Renal pelvis (tissue), 1 donor: ENCODE measurements at regions not wholly inside any gene's neighbourhood (a gene's known extent, or its start where the extent isn't known, plus 50 kb on each side); places are given as distances from the start of the nearest gene placed in this dataset.

Experiments used
- DNase-seq: peaks from one replicate; pipeline ENCODE4 v3.0.0-alpha.2; 2013

GRCh38 chr1:90201467-90202358 is 206.8 kb downstream of the ZNF326 start:
- DNase-seq: no peak

DNA sequence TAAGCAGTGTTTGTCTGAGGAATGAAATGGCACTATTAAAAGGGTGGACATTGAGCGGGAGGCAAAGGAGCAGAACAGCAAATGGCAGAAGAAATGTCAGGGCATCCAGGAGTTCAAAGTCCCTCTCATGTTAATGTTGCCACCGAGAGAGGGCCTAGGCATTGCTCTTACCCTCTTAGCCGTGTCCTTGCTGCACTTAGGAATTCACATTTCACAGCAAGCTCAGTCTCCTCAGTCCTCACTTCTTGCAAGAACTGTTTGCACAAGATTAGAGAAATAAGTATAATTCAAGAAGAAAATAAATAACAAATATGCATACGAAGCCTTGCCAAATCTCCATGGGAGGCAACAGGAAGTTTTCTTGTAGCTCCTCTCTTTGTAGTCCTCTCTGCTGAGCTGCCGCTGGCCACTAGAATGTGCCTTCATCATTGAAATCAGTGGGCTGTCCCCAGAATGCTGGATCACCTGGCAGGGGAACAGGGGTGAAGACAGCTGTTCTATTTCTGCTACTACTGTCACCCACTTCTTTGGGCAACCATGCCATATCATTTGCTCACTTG is 205.8 kb downstream of the ZNF326 start:
- DNase-seq: no peak

GRCh38 chr1:90198616-90199332 is 203.9 kb downstream of the ZNF326 start:
- no peak for DNase-seq

DNA sequence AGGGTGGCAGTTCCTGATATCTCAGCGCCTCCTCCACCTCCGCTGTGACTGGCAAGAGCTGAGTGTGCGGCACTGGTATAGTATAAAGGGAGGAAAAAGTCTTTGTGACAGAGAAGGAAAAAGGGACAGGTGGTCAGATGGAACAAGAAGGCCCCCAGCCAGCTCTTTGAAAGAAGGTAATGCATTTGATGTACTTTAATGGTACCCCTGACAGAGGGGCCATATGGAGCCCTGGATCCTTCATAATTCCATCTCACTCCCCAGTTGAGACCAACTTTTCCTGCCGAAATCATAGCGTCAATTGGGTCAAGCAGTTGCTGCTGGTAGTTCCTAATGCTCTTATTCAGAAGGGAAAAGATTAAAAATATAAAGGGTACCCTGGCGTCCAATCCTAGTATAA is 198.2 kb downstream of the ZNF326 start:
- no peak for DNase-seq

DNA sequence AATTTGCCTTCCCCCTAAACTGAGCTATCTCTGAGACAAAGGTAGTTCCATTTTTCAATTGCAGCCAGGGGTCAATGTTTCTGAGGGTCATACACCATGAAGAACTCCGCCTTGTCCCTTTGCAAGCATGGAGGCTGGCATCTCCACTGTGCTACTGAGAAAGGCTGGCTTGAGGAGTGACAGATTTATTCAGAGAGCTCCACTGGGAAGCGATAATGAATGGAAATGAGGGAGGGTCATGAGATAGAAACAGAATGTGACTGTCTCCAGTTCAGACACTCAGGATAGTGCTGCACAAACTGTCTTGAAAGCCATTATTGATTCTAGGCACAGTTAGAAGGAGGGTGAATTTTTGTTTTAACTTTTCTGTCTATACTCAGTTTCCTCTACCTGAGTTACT is 197.5 kb downstream of the ZNF326 start:
- no peak for DNase-seq

DNA sequence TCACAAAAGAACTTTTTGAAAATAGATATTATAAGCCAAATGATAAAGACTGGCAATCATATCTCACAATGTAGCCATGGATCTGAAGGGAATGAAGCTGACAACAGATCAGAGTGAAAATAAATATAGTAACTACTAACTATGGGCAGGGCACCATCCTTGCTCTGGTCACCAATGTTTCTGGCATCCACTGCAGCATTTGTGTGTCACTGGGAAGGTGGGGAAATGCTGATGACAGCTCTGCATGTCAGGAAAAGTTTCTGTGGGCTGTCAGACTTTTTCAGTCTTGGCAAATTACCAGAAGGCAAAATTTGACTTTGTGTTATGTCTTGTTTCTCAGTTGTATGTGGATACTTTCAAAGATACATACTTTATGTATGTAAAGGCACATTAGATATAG is 195.6 kb downstream of the ZNF326 start:
- DNase-seq: no peak

GRCh38 chr1:90189889-90190288 is 195.0 kb downstream of the ZNF326 start:
- no peak for DNase-seq

- no peak for DNase-seq
Measured at GRCh38 chr1:90187323-90187585, 192.3 kb downstream of the ZNF326 start.

- no peak for DNase-seq
Measured at GRCh38 chr1:90186506-90187322, 191.8 kb downstream of the ZNF326 start.

GRCh38 chr1:90176530-90176929 is 181.6 kb downstream of the ZNF326 start:
- DNase-seq: no peak

DNA sequence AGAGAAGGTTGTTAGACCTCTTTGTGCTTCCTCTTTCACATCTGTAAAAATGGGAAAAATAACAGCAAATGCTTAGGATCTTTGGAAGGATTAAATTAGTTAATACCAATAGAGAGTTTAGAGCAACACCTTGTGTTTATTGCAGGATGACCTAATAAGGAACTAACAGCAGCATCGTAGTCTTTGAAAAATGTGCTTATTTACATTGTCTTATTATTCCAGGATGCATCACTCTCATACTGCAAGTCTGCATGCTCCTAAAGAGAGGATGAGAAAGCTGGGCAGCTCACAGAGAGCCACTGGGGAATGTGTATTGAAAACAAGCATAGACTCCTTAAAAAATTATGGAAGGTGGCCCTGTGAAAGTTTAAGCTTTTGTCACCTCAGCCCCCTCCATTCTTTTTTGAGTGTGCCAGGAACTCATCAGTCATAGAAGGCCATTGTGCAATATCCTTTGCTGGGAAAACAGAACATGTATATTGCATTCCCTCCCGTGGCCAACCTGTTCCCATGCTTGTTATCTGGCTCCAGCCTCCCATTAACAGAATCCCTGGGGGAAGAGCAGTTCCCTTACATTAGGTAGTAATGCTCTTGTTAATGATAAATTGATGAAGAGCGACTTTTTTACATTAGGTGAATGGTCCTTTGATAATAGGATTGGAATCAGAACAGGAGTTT is 180.7 kb downstream of the ZNF326 start:
- no peak for DNase-seq

GRCh38 chr1:90174246-90174645 is 179.3 kb downstream of the ZNF326 start:
- no peak for DNase-seq

DNA sequence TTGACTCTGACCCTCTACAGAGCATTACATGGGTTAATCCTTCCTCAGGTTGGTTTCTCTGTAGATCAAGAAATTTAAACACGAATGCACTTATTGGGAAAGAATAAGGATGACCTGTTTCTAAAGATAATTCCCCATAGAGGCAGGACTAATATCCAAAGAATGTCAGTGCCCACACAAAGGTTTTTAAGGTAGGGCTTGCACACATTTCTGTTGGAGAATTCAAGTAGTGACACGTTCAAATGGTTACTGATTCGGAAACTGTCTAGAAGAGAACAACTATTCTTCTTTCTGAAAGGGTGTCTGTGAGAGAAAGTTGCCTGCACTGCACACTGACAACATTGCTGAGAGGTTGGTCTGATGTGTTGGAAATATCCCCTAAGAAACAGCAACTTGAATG is 167.3 kb downstream of the ZNF326 start:
- no peak for DNase-seq

DNA sequence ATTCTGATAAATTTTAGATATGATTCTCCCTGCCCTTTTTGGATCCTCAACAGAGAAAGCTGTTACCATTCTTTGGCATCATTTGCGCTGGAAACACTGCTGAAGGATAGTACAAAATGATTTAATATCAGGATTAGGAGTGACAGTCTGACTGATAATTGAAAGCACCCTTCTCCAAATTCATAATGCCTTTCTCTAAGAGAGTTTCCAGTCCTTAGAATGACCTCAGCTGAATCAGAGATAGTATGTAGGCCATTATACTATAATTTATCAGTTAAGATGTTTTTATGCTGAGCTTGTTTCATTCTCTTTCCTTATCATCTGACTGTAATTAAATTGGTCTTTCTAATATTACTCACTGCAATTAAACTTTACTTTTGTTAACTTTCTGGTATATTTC is 166.7 kb downstream of the ZNF326 start:
- DNase-seq: no peak

GRCh38 chr1:90155721-90156487 is 161.0 kb downstream of the ZNF326 start:
- DNase-seq: no peak

GRCh38 chr1:90154711-90155110 is 159.8 kb downstream of the ZNF326 start:
- DNase-seq: no peak

DNA sequence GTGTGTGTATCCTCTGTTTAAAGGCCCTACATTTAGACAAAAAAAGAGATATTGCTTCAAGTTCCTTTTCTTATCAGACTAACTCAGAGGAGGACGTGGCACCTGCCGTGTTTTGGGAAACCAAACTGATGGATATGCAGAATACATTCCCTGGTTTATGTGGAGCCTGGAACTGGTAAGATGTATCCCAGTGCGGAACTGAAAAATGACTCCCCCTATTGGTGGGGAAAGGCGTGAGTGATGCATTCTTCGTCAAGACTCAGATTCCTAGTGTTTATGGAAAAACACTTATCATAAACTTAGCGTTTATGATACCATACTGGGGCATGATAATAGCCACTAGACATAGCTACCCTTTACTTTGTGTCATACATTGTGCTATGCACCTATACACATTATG is 154.2 kb downstream of the ZNF326 start:
- DNase-seq: no peak

GRCh38 chr1:90147093-90147492 is 152.2 kb downstream of the ZNF326 start:
- no peak for DNase-seq

- DNase-seq: no peak
Measured at GRCh38 chr1:90144820-90145219, 149.9 kb downstream of the ZNF326 start.

DNA sequence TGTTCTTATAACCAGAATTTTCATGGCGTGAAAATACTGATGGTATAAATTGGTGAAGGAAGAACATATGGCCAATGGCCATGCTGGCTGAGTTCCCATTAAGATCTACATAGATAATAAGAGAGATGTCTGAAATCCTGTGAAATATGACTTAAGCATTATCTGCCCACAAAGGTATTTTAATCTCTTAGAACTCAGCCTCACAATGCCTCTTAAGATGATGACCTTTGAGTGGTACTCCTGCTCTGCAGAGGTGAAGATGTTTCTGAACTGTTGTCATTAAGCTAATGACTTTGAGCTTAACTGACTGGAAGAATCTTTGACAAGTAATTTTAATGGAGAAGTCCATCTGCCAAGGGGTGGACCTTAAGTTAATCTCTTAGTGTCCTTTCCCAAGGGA is 148.7 kb downstream of the ZNF326 start:
- DNase-seq: no peak

DNA sequence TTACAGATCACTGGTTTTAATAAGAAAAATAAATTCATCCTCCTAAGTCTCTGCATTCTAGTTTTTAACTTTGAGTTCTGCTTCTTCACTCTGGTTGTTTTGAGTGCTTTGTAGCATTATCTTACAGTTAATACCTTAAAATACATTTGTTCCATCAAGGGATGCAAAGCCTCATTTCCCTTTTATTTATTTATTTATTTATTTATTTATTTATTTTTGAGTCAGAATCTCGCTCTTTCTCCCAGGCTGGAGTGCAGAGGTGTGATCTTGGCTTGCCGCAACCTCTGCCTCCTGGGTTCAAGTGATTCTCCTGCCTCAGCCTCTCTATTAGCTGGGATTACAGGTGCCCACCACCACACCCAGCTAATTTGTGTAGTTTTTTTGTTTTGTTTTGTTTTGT is 147.8 kb downstream of the ZNF326 start:
- no peak for DNase-seq
